A549 (cell line): ENCODE measurements at regions not wholly inside any gene's neighbourhood (a gene's known extent, or its start where the extent isn't known, plus 50 kb on each side); places are given as distances from the start of the nearest gene placed in this dataset.

Experiments used
- ATAC-seq, 2 experiments: fragments of 200-7000 bp in 1 of 2; fragments of >200 bp in 1 of 2; cut with Nextera tagmentation in 1 of 2; cut with Tn5 transposase in 1 of 2; 3 replicates each; pipeline versions ENCODE4 v1.8.0 to v1.9.1; 2018 to 2020; ENCODE audit warnings: mild to moderate bottlenecking in 1 of 2, moderate library complexity in 1 of 2
- CTCF ChIA-PET: fragments of 300-600 bp; sonication (Branson Sonifier 250); formaldehyde crosslinking; extraction: SDS; loops from one replicate; lab custom pipeline; 2021; ENCODE audit warnings: antibody characterized with exemption, inconsistent platforms; lab: Yijun Ruan, JAX
- POLR2A ChIA-PET: fragments of 350-600 bp; formaldehyde crosslinking; extraction: SDS; loops from one replicate; lab custom pipeline; 2021; ENCODE audit warnings: antibody characterized with exemption, inconsistent platforms; lab: Yijun Ruan, JAX
- DNase-seq, 2 experiments: peaks; one replicate each; pipeline versions ENCODE4 v3.0.0 to v3.0.0-alpha.2; 2011 to 2016; ENCODE audit warnings: low read depth in 1 of 2, low spot score in 1 of 2
- FAIRE-seq: peaks from 2 replicates; lab custom pipeline; 2011; peaks lifted over from hg19 to GRCh38; lab: Jason Lieb, UNC
- H3K27ac ChIP-seq, 2 experiments: fragments of >200 bp; sonication (Bioruptor Twin); formaldehyde crosslinking; 3 replicates each; pipeline ENCODE4 v1.5.1; 2016 to 2017
- H3K4me1 ChIP-seq: fragments of >200 bp; sonication (Bioruptor Twin); formaldehyde crosslinking; 3 replicates; pipeline ENCODE4 v1.6.1; 2016
- H3K4me2 ChIP-seq: fragments of >200 bp; sonication (Bioruptor Twin); formaldehyde crosslinking; 3 replicates; pipeline ENCODE4 v1.6.1; 2016
- H3K4me3 ChIP-seq: fragments of >200 bp; sonication (Bioruptor Twin); formaldehyde crosslinking; 3 replicates; pipeline ENCODE4 v1.5.1; 2016
- H3K9me3 ChIP-seq: fragments of >200 bp; sonication (Bioruptor Twin); formaldehyde crosslinking; 3 replicates; pipeline ENCODE4 v1.6.1; 2016
- ATOH8 ChIP-seq: fragments of 250-450 bp; sonication (Bioruptor Pico); IDR thresholded peaks from 2 replicates; pipeline ENCODE4 v1.5.0; 2020; ENCODE audit warnings: low read depth, mild to moderate bottlenecking, moderate library complexity
- BHLHE40 ChIP-seq: IDR thresholded peaks from 2 replicates; pipeline ENCODE4 v1.6.1; 2012; ENCODE audit warnings: low read depth, low read length, inconsistent platforms
- CBX8 ChIP-seq: fragments of 200-600 bp; sonication (generic); IDR thresholded peaks from 2 replicates; pipeline ENCODE4 v1.6.1; 2016
- CHD2 ChIP-seq: fragments of 150-350 bp; IDR thresholded peaks from 2 replicates; pipeline ENCODE4 v1.6.1; 2014; ENCODE audit warnings: low read length; ENCODE audit not compliant: partially characterized antibody
- CHD4 ChIP-seq: fragments of 200-600 bp; sonication (generic); IDR thresholded peaks from 2 replicates; pipeline ENCODE4 v1.6.1; 2016; ENCODE audit warnings: antibody characterized with exemption, mild to moderate bottlenecking, borderline replicate concordance
- ESRRA ChIP-seq: fragments of 150-350 bp; IDR thresholded peaks from 2 replicates; pipeline ENCODE4 v1.6.1; 2014; ENCODE audit warnings: mild to moderate bottlenecking, low read length, borderline replicate concordance
- GATA3 ChIP-seq: IDR thresholded peaks from 2 replicates; pipeline ENCODE4 v1.6.1; 2012; ENCODE audit warnings: borderline replicate concordance
- HDAC2 ChIP-seq: fragments of 200-600 bp; sonication (generic); IDR thresholded peaks from 2 replicates; pipeline ENCODE4 v1.6.1; 2016
- HEYL ChIP-seq: fragments of 250-450 bp; sonication (Bioruptor Pico); IDR thresholded peaks from 2 replicates; pipeline ENCODE4 v1.8.0; 2021; ENCODE audit warnings: mild to moderate bottlenecking, moderate library complexity
- HOXA7 ChIP-seq: fragments of 250-450 bp; sonication (Bioruptor Pico); IDR thresholded peaks from 2 replicates; pipeline ENCODE4 v1.5.0; 2020; ENCODE audit warnings: mild to moderate bottlenecking, moderate library complexity
- HOXB5 ChIP-seq: fragments of 250-450 bp; sonication (Bioruptor Pico); IDR thresholded peaks from 2 replicates; pipeline ENCODE4 v1.5.0; 2020; ENCODE audit warnings: mild to moderate bottlenecking, moderate library complexity
- JUN ChIP-seq, 2 experiments: fragments of >200 bp; sonication (Bioruptor Twin); formaldehyde crosslinking; IDR thresholded peaks; 2 replicates in 1 of 2; 3 replicates in 1 of 2; pipeline ENCODE4 v1.6.1; 2016 to 2017
- RARB ChIP-seq: fragments of 250-450 bp; sonication (Bioruptor Pico); IDR thresholded peaks from 2 replicates; pipeline ENCODE4 v1.8.0; 2021; ENCODE audit warnings: mild to moderate bottlenecking, moderate library complexity
- RCOR1 ChIP-seq: fragments of 150-350 bp; IDR thresholded peaks from 2 replicates; pipeline ENCODE4 v1.6.1; 2014; ENCODE audit warnings: antibody characterized with exemption, low read length, low read depth
- RFX5 ChIP-seq: fragments of 450-650 bp; IDR thresholded peaks from 2 replicates; pipeline ENCODE4 v1.7.1; 2014; ENCODE audit warnings: antibody characterized with exemption, mild to moderate bottlenecking, moderate library complexity
- SMC3 ChIP-seq: fragments of >200 bp; sonication (Bioruptor Twin); formaldehyde crosslinking; IDR thresholded peaks from 3 replicates; pipeline ENCODE4 v1.6.1; 2018; ENCODE audit warnings: inconsistent platforms
- SREBF2 ChIP-seq: fragments of 450-650 bp; IDR thresholded peaks from 2 replicates; pipeline ENCODE4 v1.6.1; 2014; ENCODE audit warnings: mild to moderate bottlenecking, moderate library complexity
- TFCP2L1 ChIP-seq: fragments of 250-450 bp; sonication (Bioruptor Pico); IDR thresholded peaks from 2 replicates; pipeline ENCODE4 v1.5.0; 2021; ENCODE audit warnings: mild to moderate bottlenecking
- ZC3H11A ChIP-seq: fragments of 450-650 bp; IDR thresholded peaks from 2 replicates; pipeline ENCODE4 v1.6.1; 2014; ENCODE audit warnings: antibody characterized with exemption, mild to moderate bottlenecking
- ZNF302 ChIP-seq: fragments of 250-450 bp; sonication (Bioruptor Pico); IDR thresholded peaks from 2 replicates; pipeline ENCODE4 v1.9.0; 2021; ENCODE audit warnings: inconsistent platforms, mild to moderate bottlenecking, moderate library complexity
- WGBS: methylation state at CpG from one replicate; pipeline ENCODE4 v1.1.6; 2017; ENCODE audit errors: missing lambda C conversion rate; 5-methylcytosine and 5-hydroxymethylcytosine counted together
- TF ChIP-seq, protein P1 (sequence below): fragments of 450-650 bp; IDR thresholded peaks from 2 replicates; pipeline ENCODE4 v1.6.1; 2014; ENCODE audit warnings: antibody characterized with exemption
- TF ChIP-seq, protein P2 (sequence below): fragments of 200-600 bp; sonication (generic); IDR thresholded peaks from 2 replicates; pipeline ENCODE4 v1.6.1; 2016; ENCODE audit warnings: antibody characterized with exemption, mild to moderate bottlenecking, moderate library complexity
- TF ChIP-seq, protein P3 (sequence below): fragments of 150-350 bp; IDR thresholded peaks from 2 replicates; pipeline ENCODE4 v1.6.1; 2014; ENCODE audit warnings: low read depth, mild to moderate bottlenecking, low read length

DNA sequence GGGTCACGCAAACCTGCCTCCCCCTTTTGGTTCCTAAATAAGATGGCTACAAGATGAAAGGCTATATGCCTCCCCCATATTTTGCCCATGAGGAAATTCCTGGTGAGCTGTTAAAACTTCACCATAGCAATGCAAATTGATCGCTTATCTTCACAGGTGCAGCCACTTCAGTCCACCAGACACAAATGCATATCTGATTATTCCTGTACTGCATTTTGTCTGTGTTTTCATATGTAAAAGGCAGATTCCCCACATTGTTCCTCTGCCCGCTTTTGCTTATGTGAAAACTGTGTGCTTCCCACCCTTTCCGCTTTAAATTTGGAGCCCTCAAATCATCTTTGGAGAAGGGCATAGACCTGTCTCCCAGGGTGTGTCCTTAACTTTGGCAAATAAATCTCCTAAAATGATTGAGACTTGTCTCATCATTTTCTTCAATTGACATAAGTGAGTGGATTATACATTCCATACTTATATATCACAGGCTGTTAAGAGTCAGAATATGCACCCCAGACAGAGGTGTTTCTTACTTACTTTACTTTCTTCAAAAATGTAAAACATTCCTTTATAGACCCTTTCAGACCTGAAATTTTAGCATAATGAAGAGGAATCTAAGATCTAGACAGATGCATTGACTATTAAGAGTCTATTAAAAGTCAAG lies 116.4 kb downstream of the CASP12 start:
- WGBS: 72% methylated on average over 4 of the region's 4 CpGs
- H3K4me3 ChIP-seq: no peak overlapping the region
- no peaks in the 10 kb centered on the region for H3K9me3 ChIP-seq
- ATAC-seq (no peak), DNase-seq (no peak), FAIRE-seq (no peak)
- H3K4me1 ChIP-seq: no peaks in the 10 kb centered on the region
- POLR2A ChIA-PET: no interaction called here
- TF ChIP-seq ESRRA: no peak
- TF ChIP-seq SREBF2: no peak
- TF ChIP-seq ZNF302 (CRISPR knock-in tag): no peak
- no peak for TF ChIP-seq ZC3H11A
- TF ChIP-seq HOXB5: no peak
- no peak for TF ChIP-seq RCOR1
- no peak for TF ChIP-seq TFCP2L1
- no peak overlapping the region for H3K27ac ChIP-seq
- no peak overlapping the region for H3K4me2 ChIP-seq
- CTCF ChIA-PET: no interaction called here

- Histone ChIP-seq H3K4me3 (no peak overlapping the region), H3K4me1 (no peaks in the 10 kb centered on the region), H3K27ac (no peak overlapping the region), H3K4me2 (no peak overlapping the region), H3K9me3 (no peaks in the 10 kb centered on the region)
- ChIA-PET POLR2A (no interaction called here), CTCF (no interaction called here)
- no peak for FAIRE-seq
- no peak for DNase-seq
- no peak for ATAC-seq
- WGBS: 6% methylated on average over 1 of the region's 1 CpG
- TF ChIP-seq HOXB5 (no peak), CHD4 (no peak), RARB (CRISPR knock-in tag) (no peak), ESRRA (no peak), HEYL (CRISPR knock-in tag) (no peak), BHLHE40 (no peak), CHD2 (no peak), SMC3 (no peak), HDAC2 (no peak), ATOH8 (no peak), RFX5 (no peak), GATA3 (no peak), HOXA7 (no peak), JUN (IDR thresholded peaks at IDR 0.05) (no peak), CBX8 (no peak)
- TF ChIP-seq, protein P1, sequence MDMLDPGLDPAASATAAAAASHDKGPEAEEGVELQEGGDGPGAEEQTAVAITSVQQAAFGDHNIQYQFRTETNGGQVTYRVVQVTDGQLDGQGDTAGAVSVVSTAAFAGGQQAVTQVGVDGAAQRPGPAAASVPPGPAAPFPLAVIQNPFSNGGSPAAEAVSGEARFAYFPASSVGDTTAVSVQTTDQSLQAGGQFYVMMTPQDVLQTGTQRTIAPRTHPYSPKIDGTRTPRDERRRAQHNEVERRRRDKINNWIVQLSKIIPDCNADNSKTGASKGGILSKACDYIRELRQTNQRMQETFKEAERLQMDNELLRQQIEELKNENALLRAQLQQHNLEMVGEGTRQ: no peak
- TF ChIP-seq, protein P2, sequence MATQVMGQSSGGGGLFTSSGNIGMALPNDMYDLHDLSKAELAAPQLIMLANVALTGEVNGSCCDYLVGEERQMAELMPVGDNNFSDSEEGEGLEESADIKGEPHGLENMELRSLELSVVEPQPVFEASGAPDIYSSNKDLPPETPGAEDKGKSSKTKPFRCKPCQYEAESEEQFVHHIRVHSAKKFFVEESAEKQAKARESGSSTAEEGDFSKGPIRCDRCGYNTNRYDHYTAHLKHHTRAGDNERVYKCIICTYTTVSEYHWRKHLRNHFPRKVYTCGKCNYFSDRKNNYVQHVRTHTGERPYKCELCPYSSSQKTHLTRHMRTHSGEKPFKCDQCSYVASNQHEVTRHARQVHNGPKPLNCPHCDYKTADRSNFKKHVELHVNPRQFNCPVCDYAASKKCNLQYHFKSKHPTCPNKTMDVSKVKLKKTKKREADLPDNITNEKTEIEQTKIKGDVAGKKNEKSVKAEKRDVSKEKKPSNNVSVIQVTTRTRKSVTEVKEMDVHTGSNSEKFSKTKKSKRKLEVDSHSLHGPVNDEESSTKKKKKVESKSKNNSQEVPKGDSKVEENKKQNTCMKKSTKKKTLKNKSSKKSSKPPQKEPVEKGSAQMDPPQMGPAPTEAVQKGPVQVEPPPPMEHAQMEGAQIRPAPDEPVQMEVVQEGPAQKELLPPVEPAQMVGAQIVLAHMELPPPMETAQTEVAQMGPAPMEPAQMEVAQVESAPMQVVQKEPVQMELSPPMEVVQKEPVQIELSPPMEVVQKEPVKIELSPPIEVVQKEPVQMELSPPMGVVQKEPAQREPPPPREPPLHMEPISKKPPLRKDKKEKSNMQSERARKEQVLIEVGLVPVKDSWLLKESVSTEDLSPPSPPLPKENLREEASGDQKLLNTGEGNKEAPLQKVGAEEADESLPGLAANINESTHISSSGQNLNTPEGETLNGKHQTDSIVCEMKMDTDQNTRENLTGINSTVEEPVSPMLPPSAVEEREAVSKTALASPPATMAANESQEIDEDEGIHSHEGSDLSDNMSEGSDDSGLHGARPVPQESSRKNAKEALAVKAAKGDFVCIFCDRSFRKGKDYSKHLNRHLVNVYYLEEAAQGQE: no peak
- TF ChIP-seq, protein P3, sequence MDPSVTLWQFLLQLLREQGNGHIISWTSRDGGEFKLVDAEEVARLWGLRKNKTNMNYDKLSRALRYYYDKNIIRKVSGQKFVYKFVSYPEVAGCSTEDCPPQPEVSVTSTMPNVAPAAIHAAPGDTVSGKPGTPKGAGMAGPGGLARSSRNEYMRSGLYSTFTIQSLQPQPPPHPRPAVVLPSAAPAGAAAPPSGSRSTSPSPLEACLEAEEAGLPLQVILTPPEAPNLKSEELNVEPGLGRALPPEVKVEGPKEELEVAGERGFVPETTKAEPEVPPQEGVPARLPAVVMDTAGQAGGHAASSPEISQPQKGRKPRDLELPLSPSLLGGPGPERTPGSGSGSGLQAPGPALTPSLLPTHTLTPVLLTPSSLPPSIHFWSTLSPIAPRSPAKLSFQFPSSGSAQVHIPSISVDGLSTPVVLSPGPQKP: no peak
- TF ChIP-seq, all 56 proteins: peak for 0
These were observed 117.2 kb downstream of the CASP12 start for GRCh38 chr11:104781037-104781436.
